B cell (primary cell): ENCODE measurements at regions not wholly inside any gene's neighbourhood (a gene's known extent, or its start where the extent isn't known, plus 50 kb on each side); places are given as distances from the start of the nearest gene placed in this dataset.

ENCODE experiments used
- EZH2 ChIP-seq: IDR thresholded peaks from 2 replicates; pipeline ENCODE4 v1.6.1; 2012; ENCODE audit warnings: borderline replicate concordance, low read depth, mild to moderate bottlenecking, moderate library complexity, low read length; ENCODE audit not compliant: insufficient read depth, poor library complexity, severe bottlenecking
- TF ChIP-seq, protein P1 (sequence below): fragments of 200-600 bp; IDR thresholded peaks from one replicate; pipeline ENCODE4 v1.8.0; 2022; ENCODE audit warnings: antibody characterized with exemption, mild to moderate bottlenecking

GRCh38 chr12:93180566-93180965, 197.2 kb upstream of the NUDT4 start:
- TF ChIP-seq EZH2: no peak
- TF ChIP-seq, protein P1, sequence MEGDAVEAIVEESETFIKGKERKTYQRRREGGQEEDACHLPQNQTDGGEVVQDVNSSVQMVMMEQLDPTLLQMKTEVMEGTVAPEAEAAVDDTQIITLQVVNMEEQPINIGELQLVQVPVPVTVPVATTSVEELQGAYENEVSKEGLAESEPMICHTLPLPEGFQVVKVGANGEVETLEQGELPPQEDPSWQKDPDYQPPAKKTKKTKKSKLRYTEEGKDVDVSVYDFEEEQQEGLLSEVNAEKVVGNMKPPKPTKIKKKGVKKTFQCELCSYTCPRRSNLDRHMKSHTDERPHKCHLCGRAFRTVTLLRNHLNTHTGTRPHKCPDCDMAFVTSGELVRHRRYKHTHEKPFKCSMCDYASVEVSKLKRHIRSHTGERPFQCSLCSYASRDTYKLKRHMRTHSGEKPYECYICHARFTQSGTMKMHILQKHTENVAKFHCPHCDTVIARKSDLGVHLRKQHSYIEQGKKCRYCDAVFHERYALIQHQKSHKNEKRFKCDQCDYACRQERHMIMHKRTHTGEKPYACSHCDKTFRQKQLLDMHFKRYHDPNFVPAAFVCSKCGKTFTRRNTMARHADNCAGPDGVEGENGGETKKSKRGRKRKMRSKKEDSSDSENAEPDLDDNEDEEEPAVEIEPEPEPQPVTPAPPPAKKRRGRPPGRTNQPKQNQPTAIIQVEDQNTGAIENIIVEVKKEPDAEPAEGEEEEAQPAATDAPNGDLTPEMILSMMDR: no peak
